Liver (tissue), 8 donors: ENCODE measurements at regions not wholly inside any gene's neighbourhood (a gene's known extent, or its start where the extent isn't known, plus 50 kb on each side); places are given as distances from the start of the nearest gene placed in this dataset.

Experiments used
- DNase-seq: peaks from one replicate; pipeline ENCODE4 v3.0.0-alpha.2; 2017; ENCODE audit warnings: low spot score
- H3K27ac ChIP-seq, 2 donors: one replicate each; pipeline ENCODE4 v1.7.0; 2013; ENCODE audit warnings: inconsistent platforms in 2 of 2, low read length in 2 of 2, control low read depth in 1 of 2, low read depth in 1 of 2, mild to moderate bottlenecking in 1 of 2
- H3K27me3 ChIP-seq, 4 donors: one replicate each; pipeline versions ENCODE4 v1.6.1 to v1.7.0; 2013; ENCODE audit warnings: low read length in 3 of 4, inconsistent platforms in 1 of 4, mild to moderate bottlenecking in 1 of 4, moderate library complexity in 1 of 4; ENCODE audit not compliant: control insufficient read depth in 4 of 4, insufficient read depth in 4 of 4
- H3K36me3 ChIP-seq, 4 donors: one replicate each; pipeline versions ENCODE4 v1.6.1 to v1.7.0; 2013; ENCODE audit warnings: low read length in 3 of 4, mild to moderate bottlenecking in 3 of 4, low read depth in 1 of 4, moderate library complexity in 1 of 4; ENCODE audit not compliant: control insufficient read depth in 4 of 4, insufficient read depth in 3 of 4
- H3K4me1 ChIP-seq, 4 donors: one replicate each; pipeline versions ENCODE4 v1.6.1 to v1.7.0; 2013; ENCODE audit warnings: low read length in 3 of 4, mild to moderate bottlenecking in 3 of 4, moderate library complexity in 1 of 4; ENCODE audit not compliant: control insufficient read depth in 4 of 4, insufficient read depth in 4 of 4
- H3K4me3 ChIP-seq, 3 donors: one replicate each; pipeline versions ENCODE4 v1.6.1 to v1.7.0; 2013; ENCODE audit warnings: low read length in 3 of 3, control low read depth in 1 of 3, low read depth in 1 of 3, mild to moderate bottlenecking in 1 of 3
- H3K9ac ChIP-seq, 2 donors: one replicate each; pipeline ENCODE4 v1.7.0; 2013; ENCODE audit warnings: low read length in 2 of 2, mild to moderate bottlenecking in 2 of 2, moderate library complexity in 2 of 2, control low read depth in 1 of 2, low read depth in 1 of 2
- H3K9me3 ChIP-seq, 4 donors: one replicate each; pipeline versions ENCODE4 v1.6.1 to v1.7.0; 2013; ENCODE audit warnings: low read length in 3 of 4; ENCODE audit not compliant: control insufficient read depth in 4 of 4
- CTCF ChIP-seq: fragments of 150-350 bp; IDR thresholded peaks from 2 replicates; pipeline ENCODE4 v1.5.1; 2017; ENCODE audit warnings: improper control_type of control experiment, low read depth, low read length; ENCODE audit not compliant: missing input control
- EGR1 ChIP-seq, 2 donors: IDR thresholded peaks; 2 replicates each; pipeline ENCODE4 v1.6.1; 2016 to 2018; ENCODE audit warnings: antibody characterized with exemption in 2 of 2, low read depth in 2 of 2
- FOXA1 ChIP-seq: IDR thresholded peaks from 2 replicates; pipeline ENCODE4 v1.6.1; 2016; ENCODE audit warnings: antibody characterized with exemption
- FOXA2 ChIP-seq: IDR thresholded peaks from 2 replicates; pipeline ENCODE4 v1.6.1; 2016; ENCODE audit warnings: antibody characterized with exemption
- GABPA ChIP-seq, 2 donors: IDR thresholded peaks in 1 of 2; conservative IDR thresholded peaks in 1 of 2; 2 replicates each; pipeline ENCODE4 v1.6.1; 2016; ENCODE audit warnings: antibody characterized with exemption in 2 of 2, mild to moderate bottlenecking in 1 of 2, moderate library complexity in 1 of 2
- HNF4A ChIP-seq, 2 donors: conservative IDR thresholded peaks; 2 replicates each; pipeline ENCODE4 v1.6.1; 2016; ENCODE audit warnings: antibody characterized with exemption in 2 of 2, mild to moderate bottlenecking in 2 of 2
- NR2F2 ChIP-seq: IDR thresholded peaks from 2 replicates; pipeline ENCODE4 v1.6.1; 2016; ENCODE audit warnings: antibody characterized with exemption
- RAD21 ChIP-seq, 2 donors: IDR thresholded peaks; 2 replicates each; pipeline ENCODE4 v1.6.1; 2016; ENCODE audit warnings: antibody characterized with exemption in 2 of 2, mild to moderate bottlenecking in 2 of 2
- REST ChIP-seq: IDR thresholded peaks from 2 replicates; pipeline ENCODE4 v1.6.1; 2016; ENCODE audit warnings: antibody characterized with exemption, mild to moderate bottlenecking
- SP1 ChIP-seq: IDR thresholded peaks from 2 replicates; pipeline ENCODE4 v1.6.1; 2018; ENCODE audit warnings: antibody characterized with exemption, mild to moderate bottlenecking
- TAF1 ChIP-seq: conservative IDR thresholded peaks from 2 replicates; pipeline ENCODE4 v1.6.1; 2016; ENCODE audit warnings: antibody characterized with exemption, mild to moderate bottlenecking
- YY1 ChIP-seq: IDR thresholded peaks from 2 replicates; pipeline ENCODE4 v1.6.1; 2016; ENCODE audit warnings: antibody characterized with exemption, mild to moderate bottlenecking
- WGBS: extraction: QIAGEN DNeasy Blood & Tissue Kit; methylation state at CpG from one replicate; pipeline ENCODE4 v1.1.7; 2013; 5-methylcytosine and 5-hydroxymethylcytosine counted together
- donor health status: healthy.
- donor health status: healthy.
- donor health status: healthy.
- donor health status: healthy.
- donor health status: healthy.

GRCh38 chr4:137451172-137451825 is 81.0 kb downstream of the PCDH18 start (continued):
- TF ChIP-seq FOXA2 = no peak
- TF ChIP-seq CTCF = no peak
- no peak for TF ChIP-seq NR2F2
- no peak for TF ChIP-seq GABPA (IDR thresholded peaks at IDR 0.05 in 1 of 2, conservative IDR thresholded peaks at IDR 0.05 in 1 of 2)
- no peak for TF ChIP-seq EGR1 (IDR thresholded peaks at IDR 0.05; ENCODE audit: low read depth in 2 of 2)
- TF ChIP-seq SP1 = no peak

- Histone ChIP-seq H3K9ac (no peak overlapping the region), H3K27ac (no peak overlapping the region), H3K36me3 (no peaks in the 10 kb centered on the region), H3K27me3 (peaks cover 0 to 2% (median 0%) of the 10 kb centered on the region in 4 donors), H3K4me1 (no peaks in the 10 kb centered on the region), H3K9me3 (no peaks in the 10 kb centered on the region), H3K4me3 (no peak overlapping the region)
- 76% methylated on average over 1 of the region's 1 CpG for WGBS
- no peak for DNase-seq
- no peak for TF ChIP-seq FOXA2
- TF ChIP-seq RAD21 (IDR thresholded peaks at IDR 0.05) = no peak
- no peak for TF ChIP-seq REST
- TF ChIP-seq YY1 = no peak
- no peak for TF ChIP-seq FOXA1
- TF ChIP-seq SP1 = no peak
- no peak for TF ChIP-seq CTCF
These were observed 83.9 kb downstream of the PCDH18 start for GRCh38 chr4:137448402-137448801.

- no peak overlapping the region for H3K27ac ChIP-seq
- no peak for DNase-seq
- no peak overlapping the region for H3K4me3 ChIP-seq
- WGBS = 51% methylated on average over 2 of the region's 2 CpGs
- no peak overlapping the region for H3K9ac ChIP-seq
- TF ChIP-seq TAF1 = no peak
- no peak for TF ChIP-seq HNF4A (conservative IDR thresholded peaks at IDR 0.05)
- peaks cover 0 to 2% (median 0%) of the 10 kb centered on the region in 4 donors for H3K27me3 ChIP-seq
- H3K4me1 ChIP-seq = no peaks in the 10 kb centered on the region
- H3K36me3 ChIP-seq = no peaks in the 10 kb centered on the region
- no peaks in the 10 kb centered on the region for H3K9me3 ChIP-seq
These were observed 86.2 kb downstream of the PCDH18 start for GRCh38 chr4:137446071-137446470.
